NCI-H187 treated with DMSO at 0.1 percent for 48 hours (cell line): ENCODE measurements at regions not wholly inside any gene's neighbourhood (a gene's known extent, or its start where the extent isn't known, plus 50 kb on each side); places are given as distances from the start of the nearest gene placed in this dataset.

Experiments
- DNase-seq: peaks from one replicate; lab custom pipeline; 2025; lab: John Stamatoyannopoulos, UW

DNA sequence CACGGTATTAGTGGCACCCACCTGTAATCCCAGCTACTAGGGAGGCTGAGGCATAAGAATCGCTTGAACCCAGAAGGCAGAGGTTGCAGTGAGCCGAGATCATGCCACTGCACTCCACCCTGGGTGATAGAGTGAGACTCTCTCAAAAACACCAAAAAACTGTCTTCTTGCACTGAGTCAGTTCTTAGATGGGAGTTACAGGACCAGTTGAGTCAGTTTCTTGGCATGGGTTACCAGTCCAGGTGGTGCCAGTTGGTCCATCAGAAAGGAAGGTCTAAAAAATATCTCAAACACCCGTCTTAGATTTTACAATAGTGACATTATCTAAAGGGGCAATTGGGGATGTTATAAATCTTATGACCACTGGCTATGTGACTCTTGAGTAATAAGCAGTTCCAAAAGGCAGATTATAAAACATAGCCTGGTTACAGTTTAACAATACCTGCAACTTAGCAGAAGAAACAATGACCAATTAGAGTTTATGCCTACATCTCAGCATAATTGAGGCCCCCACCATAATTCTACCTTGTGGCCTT, 206.9 kb upstream of the FGGY start:
- DNase-seq = no peak

DNA sequence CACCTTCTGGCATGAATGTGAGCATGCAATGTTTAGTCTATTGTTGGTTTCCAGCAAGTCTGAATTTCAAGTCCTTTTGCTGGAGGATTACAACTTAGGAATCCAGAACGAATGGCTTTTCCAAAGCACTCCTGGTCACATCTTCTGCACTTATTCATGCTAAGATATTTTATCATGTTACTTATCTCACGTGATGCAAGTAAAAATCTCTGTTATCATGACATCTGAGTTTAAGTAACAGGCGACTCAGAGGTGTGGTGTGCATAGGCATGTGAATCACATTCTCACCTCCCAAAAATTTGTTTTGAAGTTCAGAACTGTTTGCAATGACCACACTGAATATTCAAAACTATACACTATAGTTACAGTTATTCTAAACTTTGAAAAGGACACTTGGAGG, 204.8 kb upstream of the FGGY start:
- DNase-seq = no peak

DNA sequence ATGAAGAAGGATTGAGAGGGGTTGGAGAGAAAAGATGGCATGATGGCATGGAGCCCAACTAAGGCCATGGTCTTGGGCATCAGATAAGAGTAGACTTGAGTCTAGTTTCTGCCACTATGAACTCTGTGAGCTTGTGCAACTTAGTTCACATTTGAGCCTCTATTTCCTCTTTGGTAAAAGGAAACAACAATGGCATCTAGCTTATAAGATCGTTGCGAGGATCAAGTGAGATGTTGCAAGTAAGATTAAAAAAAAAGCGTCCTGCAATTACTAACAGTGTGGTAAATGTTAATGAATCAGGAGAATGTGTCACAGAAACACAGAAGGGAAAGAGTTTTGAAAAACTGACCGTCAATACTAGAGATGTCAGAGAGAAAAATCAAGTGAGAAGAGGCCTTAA, 202.9 kb upstream of the FGGY start:
- no peak for DNase-seq

DNA sequence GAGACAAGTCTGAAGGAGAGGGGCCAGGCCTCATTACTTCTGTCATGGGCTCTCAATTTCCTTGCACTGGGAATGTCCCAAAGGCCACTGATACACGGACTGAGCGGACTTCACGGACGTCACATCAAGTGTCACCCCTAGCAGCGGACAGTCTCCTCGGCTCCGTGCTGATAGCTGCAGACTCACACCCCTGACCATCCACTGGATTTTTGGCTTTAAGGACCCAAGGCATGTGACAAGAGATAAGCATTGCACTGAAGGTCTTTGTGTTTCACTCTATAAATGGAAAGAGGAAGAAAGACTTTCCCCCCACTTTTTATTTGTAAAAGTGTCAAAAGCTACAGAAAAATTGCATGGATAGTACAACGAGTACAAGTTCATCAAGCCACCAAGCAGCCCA, 200.4 kb upstream of the FGGY start:
- DNase-seq = no peak

DNA sequence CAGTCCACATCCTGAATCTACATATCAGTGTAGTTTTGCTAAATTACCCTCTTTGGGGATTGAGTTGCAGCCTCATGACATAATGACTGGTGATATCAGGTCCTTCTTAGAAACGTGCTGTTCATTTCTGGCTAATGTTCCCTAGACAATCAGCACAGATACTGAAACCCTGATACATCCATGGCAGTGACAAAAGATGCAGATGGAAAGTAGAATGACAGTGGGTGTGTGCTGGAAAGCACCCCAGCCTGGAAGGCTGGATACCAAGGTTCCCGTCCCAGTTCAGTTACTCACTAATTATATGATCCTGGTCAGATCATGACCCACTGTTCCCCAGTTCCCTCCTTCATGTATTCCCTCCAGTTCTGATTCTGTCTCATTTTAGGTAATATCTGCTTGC, 198.2 kb upstream of the FGGY start:
- no peak for DNase-seq

DNA sequence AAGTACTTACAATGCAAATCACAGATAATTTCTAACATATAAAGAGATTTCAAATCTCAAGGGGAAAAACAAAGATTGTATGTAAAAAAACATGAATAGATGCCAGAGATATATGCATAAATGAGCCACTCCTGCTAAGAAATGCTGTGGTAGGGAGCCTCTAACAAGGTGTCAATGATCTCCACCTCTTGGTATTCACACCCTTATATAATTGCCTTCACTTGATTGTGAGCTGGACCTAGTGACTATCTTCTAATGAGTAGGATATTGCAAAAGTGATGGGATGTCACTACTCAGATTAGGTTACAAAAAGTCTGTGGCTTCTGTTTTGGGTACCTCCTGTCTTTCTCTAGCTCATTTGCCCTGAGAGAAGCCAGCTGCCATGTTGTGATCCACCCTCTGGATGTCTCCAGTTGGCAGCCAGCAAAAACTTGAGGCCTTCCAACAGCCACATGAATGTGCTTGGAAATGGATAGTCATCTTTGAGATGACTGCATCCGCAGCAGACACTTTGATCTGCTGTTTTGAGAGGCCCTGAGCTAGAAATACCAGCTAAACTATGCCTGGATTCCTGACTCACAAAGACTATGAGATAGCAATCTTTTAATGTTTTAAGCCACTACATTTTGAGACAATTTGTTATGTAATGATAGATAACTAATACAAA, 196.1 kb upstream of the FGGY start:
- no peak for DNase-seq

DNA sequence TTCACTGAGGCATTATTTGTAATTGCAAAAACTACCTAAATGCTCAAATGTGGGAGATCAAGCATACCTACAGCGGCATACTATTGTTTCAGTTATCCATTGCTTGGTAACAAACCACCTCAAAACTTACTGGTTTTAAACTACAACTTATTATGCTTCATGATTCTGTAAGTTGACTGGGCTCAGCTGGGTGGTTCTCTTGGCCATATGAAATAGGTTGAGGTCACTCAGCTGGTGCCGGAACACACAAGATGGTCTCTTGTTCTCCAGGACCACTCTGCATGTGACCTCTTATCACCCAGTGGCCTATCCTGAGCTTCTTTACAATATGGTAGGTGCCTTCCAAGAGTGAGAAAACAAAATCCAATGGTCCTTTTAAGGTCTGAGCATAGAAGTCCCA, 195.4 kb upstream of the FGGY start:
- DNase-seq = no peak

DNA sequence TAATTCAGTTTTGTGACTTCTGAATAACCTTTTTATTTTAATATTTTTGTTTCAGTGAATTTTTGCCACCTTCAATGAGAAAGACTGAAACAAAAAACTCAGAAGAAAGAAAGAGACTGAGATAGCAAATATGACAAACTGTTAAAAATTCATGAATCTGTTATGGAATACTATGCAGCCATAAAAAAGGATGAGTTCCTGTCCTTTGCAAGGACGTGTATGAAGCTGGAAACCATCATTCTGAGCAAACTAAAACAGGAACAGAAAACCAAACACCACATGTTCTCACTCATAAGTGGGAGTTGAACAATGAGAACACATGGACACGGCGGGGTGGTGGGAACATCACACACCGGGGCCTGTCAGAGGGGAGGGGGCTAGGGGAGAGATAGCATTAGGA, 193.4 kb upstream of the FGGY start:
- no peak for DNase-seq

DNA sequence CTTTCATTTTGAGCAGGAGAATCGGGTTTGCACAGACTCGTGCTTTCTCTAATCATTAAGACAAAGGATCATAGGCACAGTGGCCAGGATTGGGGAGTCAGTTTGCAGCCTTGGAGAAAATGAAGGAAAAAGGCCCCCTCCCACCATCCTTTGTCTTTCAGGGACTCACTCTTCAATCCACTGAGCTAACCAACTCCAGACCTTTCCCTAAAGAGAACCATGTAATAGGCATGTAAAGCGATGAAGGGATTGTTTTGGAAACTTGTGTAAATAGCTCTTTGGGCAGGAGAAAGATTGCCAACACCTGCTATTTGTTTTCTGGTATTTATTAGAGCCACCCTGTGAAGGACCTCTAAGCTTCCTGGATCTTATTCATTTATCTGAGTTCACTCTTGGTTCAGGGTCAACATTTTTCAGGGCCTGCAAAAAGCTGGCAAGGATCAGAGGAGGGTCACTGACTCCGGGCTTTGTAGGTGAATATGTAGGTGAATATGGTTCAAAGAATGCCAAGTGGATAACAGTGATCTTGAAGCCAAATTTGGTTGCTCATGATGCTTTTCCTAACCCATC, 192.6 kb upstream of the FGGY start:
- DNase-seq = no peak

DNA sequence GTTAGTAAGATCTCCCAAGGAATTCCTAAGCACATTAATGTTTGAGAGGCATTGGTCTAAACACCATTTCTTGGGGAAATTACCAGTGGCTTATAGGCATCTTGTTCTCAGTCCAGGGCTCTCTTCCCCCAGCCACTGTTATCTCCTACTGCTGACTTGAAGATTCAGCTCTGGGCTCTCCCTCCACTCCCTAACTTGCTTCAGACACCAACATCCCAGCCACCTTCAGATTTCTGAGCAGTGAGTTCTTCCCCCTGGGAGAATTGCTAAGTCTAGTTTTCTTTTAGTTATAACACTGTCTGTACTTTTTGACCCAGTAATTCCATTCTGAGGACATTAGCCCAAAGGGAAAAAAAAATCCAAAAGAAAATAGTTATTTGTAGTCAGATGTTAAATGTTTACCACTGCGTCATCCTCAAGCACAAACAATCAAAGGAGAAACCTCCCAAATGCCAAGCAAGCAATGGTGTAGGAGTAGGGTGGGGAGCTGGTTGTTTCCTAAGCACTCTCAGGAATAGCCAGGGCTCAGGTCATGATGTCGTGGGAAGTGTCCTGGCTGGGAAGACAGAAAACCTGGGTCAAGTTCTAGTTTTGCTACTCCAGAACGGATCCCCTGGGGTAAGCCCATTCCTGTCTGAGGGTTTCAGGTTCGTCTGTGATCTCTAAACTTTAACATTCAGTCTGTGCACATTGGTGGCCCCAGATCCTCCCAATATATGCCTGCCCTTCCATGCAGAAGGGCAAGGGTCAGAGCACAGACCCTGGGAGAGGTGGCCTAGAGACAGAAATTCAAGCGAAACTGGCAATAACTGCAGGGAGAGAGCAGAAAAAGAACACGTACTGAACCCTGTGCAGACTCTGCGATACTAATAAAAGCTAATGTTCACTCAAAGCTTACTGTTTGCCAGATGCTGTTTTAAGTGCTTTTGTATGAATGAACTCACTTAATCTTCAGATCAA, 191.1 kb upstream of the FGGY start:
- no peak for DNase-seq

DNA sequence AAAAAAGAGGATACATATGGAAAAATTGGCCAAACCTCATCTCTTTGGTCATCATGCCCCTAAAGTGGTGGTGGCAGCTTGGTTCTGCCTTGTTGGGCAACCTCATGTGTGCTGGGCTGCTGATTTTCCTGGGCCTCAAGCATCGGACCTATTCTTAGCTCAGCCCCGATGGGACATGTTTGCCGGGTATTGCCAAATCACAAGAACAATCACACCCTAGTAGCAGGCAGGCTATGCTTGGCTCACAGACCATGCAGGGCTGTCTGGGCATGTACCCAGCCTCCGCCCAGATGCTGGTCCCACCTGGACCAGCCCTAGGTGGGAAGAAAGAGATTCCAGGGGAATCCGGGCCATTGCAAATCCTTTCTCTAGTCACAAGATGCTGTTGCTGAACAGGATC, 189.4 kb upstream of the FGGY start:
- DNase-seq = no peak

DNA sequence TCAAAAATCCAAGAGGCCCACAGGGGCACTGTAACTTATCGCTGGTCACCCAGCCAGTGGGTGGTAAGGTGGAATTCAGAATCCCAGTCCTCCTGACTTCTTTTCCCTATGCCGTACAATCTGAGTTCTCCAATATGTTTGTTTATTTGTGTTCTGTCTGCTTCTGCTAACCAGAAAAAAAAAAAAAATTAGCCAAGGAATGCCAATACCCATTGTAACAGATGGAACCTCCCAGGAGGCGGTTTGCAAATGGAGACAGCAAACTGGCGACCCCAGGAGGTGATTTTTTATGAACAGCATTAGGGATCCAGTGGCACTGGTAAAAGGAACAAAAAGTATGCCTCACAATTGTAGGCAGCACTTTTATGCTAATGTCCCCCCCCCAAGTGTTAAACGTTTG, 189.0 kb upstream of the FGGY start:
- no peak for DNase-seq

DNA sequence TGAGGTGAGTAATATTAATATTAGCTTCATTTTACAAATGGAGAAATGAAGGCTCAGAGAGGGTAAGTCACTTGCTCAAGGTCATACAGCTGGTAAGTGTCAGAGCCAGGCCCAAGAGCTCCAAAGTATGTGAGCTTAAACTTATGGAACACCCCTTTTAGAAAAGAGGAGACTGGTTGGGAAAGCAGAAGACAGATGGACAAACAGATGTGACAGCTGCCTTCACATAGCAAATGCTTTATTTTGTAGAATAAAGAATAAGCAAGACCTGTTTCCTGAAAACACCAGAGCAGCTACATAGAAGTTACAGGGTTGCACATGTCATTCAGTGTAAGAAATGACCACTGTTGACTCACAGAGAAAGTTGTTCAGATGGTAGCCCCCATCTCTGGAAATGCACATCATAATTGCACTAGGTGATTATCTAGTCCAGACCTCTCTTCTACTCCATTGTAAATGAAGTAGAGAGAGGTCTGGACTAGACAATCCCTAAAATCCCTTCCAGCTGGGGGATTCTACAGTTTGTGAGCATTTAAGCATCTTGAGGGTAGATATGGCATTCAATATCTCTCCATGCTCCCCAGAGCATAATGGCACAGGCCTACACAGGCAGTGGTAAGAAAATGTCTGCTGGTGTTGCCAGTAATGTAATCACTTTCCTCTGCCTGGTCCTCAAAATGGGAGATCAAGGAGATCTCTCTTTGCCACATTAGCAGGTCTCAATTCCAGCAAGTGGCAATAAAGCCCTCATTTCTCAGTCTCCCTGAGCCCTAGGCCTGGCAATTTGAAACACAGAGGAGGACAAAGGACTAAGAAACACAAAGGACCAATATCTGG, 188.2 kb upstream of the FGGY start:
- no peak for DNase-seq

DNA sequence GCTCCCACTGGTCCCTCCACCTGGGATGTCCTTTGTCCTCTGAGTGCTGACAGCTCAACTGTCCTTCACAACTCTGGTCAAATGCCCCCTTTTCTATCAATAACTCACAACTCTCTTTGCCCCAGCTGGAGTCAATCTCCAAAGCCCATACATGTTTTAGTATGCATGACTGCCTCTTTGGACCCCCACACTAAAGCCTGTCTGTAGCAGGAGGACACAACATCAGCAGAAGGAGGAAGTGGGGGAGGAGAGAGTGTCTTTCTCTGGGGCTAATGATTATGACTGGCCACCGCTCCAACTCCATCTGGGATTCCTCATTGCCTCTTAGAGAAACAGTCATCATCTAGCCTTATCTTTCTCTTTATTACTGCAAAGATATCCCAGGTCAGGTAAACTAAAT, 186.6 kb upstream of the FGGY start:
- DNase-seq = no peak

DNA sequence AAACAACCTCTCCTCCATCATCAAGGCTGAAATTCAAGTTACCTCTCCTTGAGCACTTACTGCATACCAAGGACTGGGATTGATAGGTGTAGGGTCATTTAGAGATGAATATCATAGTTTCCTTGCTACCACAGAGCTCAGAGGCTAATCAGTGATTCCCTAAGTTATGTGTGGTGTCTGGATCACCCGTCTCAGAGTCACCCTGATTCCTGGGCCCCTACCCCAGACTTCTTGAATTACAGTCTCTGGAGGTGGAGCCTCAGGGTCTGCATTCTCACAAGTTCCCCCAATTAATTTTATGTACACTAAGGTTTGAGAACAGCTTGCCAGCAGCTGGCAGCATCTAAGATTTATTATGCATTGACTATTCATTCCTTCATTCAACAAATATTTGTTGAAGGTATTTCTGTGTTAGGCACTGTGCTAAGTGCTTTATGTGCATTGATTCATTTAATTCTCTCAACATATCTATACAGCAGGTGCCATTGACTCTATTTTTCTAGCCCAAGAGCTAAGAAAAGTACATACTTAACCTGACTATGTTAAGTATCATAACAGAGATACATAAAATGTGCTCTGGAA, 182.9 kb upstream of the FGGY start:
- no peak for DNase-seq

DNA sequence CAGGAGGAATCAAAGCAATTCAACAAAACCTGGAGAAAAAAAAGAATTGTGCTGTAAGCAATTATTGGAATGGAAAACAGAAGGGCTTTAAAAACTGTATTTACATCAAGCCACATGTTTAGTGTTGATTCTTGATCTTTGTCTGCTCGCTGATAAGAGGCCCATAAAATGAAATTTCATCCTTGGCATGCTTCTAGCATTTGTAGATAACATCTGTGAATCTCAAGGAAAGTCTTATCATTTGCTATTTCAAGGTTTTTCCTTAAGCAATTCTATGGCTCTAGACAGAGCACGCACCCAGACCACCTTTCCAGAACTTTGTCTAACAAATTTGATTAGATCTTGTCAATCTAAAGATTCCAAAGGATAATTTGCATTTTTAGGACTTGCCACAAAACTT, 181.0 kb upstream of the FGGY start:
- no peak for DNase-seq

DNA sequence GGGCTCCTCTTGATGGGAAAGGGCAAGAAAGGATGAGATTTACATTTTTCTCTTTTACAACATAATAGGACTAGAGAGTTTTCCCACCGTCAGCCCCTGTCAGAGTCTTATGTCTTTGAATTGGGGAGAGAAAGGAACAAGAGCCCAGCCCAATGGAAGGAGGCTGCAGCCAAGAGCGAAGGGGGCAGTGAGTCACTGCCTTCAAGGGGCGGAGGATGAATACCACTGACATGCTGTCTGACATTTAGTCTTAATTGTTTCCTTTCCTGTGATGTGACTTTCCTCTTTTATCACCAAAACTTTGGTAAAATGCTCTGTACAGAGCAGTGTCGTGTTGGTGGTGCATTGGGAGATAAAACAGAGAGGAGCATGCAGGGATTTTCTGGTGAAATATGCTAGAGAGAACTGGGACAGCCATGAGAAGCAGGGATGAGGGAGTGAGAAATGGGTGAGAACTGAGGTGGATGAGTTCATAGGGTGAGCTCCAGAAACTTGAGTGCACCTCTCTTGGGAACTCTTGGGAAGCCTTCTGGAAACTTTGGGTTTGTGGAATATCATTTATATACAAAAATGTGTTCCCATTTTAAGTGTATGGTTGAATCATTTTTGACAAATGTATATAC, 179.9 kb upstream of the FGGY start:
- DNase-seq = no peak

DNA sequence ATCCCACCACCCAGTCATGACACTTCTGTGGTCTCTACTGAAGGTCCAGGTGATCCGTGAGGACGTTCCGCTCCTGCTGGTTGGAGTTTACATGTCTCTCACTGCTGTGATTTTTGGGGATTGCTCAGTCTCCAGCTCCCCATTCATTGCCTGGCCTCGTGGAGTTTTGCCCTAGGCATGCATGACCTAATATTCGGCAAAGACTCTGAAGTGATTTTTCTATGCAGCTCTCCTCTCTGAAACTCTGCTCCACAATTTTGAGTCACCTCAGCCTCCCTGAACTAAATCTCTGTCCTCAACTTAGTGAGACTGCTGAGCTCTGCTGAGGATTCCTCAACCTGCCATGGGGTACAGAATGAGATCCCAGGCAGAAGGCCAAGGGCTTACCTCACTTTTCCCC, 174.4 kb upstream of the FGGY start:
- no peak for DNase-seq

DNA sequence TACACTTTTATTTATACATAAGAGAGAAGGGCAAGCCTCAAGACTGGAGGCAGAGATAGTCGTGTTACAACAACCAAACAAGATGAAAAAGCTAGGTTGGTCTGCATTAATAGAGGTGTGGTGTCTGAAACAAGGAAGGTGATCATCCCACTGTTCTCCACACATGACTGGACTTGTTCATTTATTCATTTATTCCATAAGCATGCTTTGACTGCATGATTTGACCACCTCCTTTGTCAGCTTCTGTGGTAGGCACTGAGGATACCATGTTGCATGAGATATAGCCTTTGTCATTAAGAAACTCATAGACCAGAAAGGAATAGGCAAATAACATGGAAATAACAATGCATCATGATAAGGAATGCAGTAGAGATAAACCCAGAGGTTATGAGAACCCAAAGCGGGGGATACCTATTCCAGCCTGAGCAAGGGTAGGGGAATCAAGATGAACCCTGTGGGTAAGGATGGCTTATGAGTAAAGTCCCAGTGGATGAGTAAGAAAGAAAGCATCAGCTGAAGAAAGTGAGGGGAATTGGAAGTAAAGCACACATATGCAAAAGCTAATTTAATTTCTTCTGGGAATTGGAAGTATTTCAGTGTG, 173.7 kb upstream of the FGGY start:
- DNase-seq = no peak

DNA sequence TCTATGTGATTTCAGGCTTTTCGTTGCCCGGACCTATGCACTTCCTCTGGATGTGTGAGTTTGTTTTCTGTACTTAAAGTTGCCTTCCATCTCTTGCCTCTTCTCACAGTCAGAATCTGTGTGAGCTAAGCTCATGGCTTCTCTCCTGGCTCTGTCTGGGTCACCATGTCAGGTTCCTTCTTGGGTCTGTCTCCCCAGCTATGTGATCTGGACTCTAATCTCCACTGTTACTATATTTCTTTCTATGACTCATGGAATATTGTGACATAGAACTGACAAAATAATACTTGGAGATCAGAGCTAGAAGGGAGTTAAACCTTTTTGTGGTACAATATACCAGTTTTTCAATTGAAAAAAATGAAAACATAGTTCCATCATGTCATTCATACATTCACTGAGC, 172.7 kb upstream of the FGGY start:
- DNase-seq = no peak

DNA sequence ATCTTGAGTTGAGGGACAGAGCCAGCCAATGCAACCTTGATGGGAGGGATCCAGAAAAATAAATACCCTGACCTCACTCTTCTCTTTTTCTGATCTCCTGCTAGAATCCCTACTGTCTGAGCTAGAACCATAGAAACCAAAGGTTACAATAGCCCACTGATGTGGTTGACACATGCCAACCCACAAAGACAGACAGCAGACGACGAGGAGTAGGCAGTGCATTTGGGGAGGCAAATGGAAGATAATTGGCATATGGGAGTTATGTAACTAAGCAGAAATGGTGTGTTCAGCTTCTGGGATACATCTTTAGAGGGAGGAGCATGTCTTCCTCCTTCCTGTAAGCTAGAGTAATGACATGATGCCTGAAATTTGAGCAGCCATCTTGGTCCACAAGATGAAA, 171.7 kb upstream of the FGGY start:
- no peak for DNase-seq
